ENCODE measurements at regions not wholly inside any gene's neighbourhood (a gene's known extent, or its start where the extent isn't known, plus 50 kb on each side); places are given as distances from the start of the nearest gene placed in this dataset.

GRCh38 chr11:127806501-127806900 lies 780.9 kb downstream of the ETS1 start:
- TF ChIP-seq POLR2AphosphoS5 (IDR thresholded peaks at IDR 0.05; ENCODE audit: low read depth) = no peak
- no peak for TF ChIP-seq CTCF (conservative IDR thresholded peaks at IDR 0.05; ENCODE audit: low read depth in 2 of 2)
- no peak for TF ChIP-seq ZNF114 (CRISPR knock-in tag; IDR thresholded peaks at IDR 0.05)
- TF ChIP-seq EZH2 (IDR thresholded peaks at IDR 0.05; ENCODE audit: low read depth, unreplicated experiment) = no peak

Measured in GM23338 (cell line).